Gastrocnemius medialis (tissue), 4 donors: ENCODE measurements at regions not wholly inside any gene's neighbourhood (a gene's known extent, or its start where the extent isn't known, plus 50 kb on each side); places are given as distances from the start of the nearest gene placed in this dataset.

Experiments used
- POLR2A ChIP-seq, 2 donors: fragments of 450-650 bp; IDR thresholded peaks; one replicate each; pipeline ENCODE4 v1.6.1; 2017; ENCODE audit warnings: antibody characterized with exemption in 2 of 2, mild to moderate bottlenecking in 2 of 2, moderate library complexity in 2 of 2
- TF ChIP-seq, protein P1 (sequence below), 5 experiments: fragments of 450-650 bp in 3 of 5; fragments of 200-600 bp in 2 of 5; sonication (generic) in 2 of 5; IDR thresholded peaks in 4 of 5; conservative IDR thresholded peaks in 1 of 5; 1 replicate in 4 of 5; 2 replicates in 1 of 5; pipeline ENCODE4 v1.5.1; 2016 to 2019; ENCODE audit warnings: antibody characterized with exemption in 5 of 5, mild to moderate bottlenecking in 3 of 5, moderate library complexity in 3 of 5

DNA sequence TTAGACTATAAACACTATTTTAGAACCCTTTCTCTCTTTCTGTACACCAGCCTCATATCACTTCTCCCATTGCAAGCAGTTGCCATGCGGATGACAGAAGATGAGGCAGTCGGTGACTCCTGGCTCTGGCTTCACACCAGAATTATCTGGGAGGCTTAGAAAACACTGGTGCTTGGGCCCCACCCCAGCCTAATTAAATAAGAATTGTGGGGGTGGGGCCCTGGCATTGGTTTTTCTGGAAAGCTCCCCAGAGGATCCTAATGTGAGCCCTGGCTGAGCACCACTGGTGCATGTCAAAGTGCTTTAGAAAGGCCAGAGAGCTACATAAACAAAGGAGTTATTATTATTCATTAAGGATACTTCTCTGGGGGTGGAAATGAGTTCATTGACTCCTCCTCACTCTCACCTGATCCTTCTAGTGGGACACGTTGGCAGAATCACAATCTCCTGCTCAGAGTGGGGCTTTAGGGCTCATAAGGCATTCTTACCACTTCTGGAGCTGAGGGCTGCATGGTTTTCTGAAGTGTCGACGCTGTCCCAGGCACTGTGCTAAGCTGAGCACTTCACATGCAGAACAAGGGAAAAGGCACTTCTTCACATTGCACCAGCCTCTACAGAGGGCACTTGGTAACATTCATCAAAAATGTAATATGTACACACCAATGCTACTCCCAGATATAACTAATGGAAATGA lies 188.5 kb upstream of the TLE3 start:
- TF ChIP-seq POLR2A (IDR thresholded peaks at IDR 0.05): no peak
- TF ChIP-seq, protein P1, sequence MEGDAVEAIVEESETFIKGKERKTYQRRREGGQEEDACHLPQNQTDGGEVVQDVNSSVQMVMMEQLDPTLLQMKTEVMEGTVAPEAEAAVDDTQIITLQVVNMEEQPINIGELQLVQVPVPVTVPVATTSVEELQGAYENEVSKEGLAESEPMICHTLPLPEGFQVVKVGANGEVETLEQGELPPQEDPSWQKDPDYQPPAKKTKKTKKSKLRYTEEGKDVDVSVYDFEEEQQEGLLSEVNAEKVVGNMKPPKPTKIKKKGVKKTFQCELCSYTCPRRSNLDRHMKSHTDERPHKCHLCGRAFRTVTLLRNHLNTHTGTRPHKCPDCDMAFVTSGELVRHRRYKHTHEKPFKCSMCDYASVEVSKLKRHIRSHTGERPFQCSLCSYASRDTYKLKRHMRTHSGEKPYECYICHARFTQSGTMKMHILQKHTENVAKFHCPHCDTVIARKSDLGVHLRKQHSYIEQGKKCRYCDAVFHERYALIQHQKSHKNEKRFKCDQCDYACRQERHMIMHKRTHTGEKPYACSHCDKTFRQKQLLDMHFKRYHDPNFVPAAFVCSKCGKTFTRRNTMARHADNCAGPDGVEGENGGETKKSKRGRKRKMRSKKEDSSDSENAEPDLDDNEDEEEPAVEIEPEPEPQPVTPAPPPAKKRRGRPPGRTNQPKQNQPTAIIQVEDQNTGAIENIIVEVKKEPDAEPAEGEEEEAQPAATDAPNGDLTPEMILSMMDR (IDR thresholded peaks at IDR 0.05 in 4 of 5, conservative IDR thresholded peaks at IDR 0.05 in 1 of 5): no peak
